ENCODE measurements at regions not wholly inside any gene's neighbourhood (a gene's known extent, or its start where the extent isn't known, plus 50 kb on each side); places are given as distances from the start of the nearest gene placed in this dataset.

DNA sequence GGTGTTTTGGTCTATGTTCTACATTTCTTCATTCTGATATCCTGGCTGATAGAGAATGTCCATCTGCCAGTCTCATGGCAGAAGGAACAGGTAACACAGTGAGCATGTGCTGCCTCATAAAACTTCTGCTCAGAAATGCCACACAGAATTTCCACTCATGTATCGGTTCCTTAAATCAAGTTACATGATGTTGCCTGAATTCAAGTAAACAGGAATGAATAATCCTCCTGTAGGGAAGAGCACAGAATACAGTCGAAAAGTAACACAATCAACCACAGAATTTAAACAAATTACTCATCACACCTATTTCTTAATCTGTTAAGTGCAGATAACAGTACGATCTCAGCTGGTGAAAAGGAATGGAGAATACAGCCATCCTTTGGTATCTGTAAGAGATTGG lies 74.7 kb downstream of the FAM217A start:
- DNase-seq, result no peak
- Mint-ChIP-seq H3K9me3 (no peaks in the 10 kb centered on the region), H3K27me3 (ENCODE audit: insufficient read depth) (no peaks in the 10 kb centered on the region), H3K36me3 (ENCODE audit: low read depth) (no peaks in the 10 kb centered on the region), H3K4me1 (ENCODE audit: low read depth) (peaks cover 12% of the 10 kb centered on the region), H3K4me3 (no peak overlapping the region), H3K27ac (no peak overlapping the region)
- TF ChIP-seq CTCF (IDR thresholded peaks at IDR 0.05), result no peak

DNA sequence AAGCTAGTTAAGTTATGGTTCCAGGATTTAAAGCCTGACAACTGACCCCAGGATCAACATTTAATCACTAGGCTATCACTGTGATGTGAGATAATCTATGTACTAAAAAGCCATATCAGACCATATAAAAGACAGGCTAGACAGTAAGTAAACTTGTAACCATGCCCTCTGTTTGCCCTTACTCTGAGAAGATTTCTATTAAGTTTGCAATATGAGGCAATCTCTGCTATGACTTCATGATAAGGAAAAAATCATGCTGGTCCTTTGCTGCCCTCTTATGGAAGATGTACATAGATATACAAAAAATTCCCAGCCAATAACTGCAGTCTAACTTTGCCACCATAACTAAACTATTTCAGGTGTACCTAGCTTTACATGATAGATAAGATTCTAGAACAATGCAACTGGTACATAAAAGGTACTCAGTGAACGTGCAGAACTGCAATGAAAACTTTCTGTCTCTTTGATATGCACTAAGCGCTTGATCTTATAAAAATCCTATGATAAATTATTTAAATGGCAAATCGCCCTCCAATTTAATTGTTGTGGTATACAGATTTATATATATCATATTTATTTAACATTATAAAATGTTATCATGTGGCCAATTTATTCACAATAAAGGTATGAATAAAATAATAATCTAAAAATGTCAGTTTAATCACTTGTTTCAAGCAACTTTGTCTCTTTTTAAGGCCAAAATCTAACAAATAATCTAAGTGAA lies 70.5 kb downstream of the FAM217A start:
- peaks cover 5% of the 10 kb centered on the region; the same call in 1 of the 2 replicates for H3K9me3 Mint-ChIP-seq
- H3K27me3 Mint-ChIP-seq (ENCODE audit: insufficient read depth), result no peaks in the 10 kb centered on the region
- peaks cover 12% of the 10 kb centered on the region for H3K36me3 Mint-ChIP-seq (ENCODE audit: low read depth)
- H3K4me1 Mint-ChIP-seq (ENCODE audit: low read depth), result peaks cover 24% of the 10 kb centered on the region
- H3K4me3 Mint-ChIP-seq, result no peak overlapping the region
- TF ChIP-seq CTCF (IDR thresholded peaks at IDR 0.05), result peak; percentile 80
- DNase-seq, result peak; percentile 89
- peak overlapping the region; percentile 69 for H3K27ac Mint-ChIP-seq

- peaks cover 5% of the 10 kb centered on the region; the same call in 1 of the 2 replicates for H3K9me3 Mint-ChIP-seq
- H3K4me1 Mint-ChIP-seq (ENCODE audit: low read depth), result peaks cover 24% of the 10 kb centered on the region
- no peaks in the 10 kb centered on the region for H3K27me3 Mint-ChIP-seq (ENCODE audit: insufficient read depth)
- peaks cover 21% of the 10 kb centered on the region for H3K36me3 Mint-ChIP-seq (ENCODE audit: low read depth)
- TF ChIP-seq CTCF (IDR thresholded peaks at IDR 0.05), result no peak
- peak overlapping the region; percentile 20; the same call in 1 of the 2 replicates for H3K27ac Mint-ChIP-seq
- H3K4me3 Mint-ChIP-seq, result no peak overlapping the region
- DNase-seq, result no peak
Observed at GRCh38 chr6:4009486-4009885, 69.5 kb downstream of the FAM217A start.

DNA sequence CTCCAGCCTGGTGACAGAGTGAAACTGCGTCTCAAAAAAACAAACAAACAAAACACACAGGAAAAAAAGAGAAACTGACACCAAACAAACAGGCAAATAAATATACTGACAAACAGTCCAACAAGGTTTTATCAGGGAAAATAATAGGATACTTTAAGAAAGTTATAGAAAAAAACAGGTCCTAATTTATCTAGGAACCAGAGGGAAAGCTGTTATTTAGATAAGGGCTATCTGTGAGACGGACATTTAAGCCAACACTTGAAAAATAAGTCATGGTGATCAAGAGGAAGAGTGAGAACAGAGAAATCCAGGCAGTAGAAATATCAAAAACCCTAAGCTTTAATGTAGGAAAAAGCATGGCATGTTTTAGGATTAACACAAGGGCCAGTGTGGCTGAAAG lies 68.9 kb downstream of the FAM217A start:
- H3K36me3 Mint-ChIP-seq (ENCODE audit: low read depth), result peaks cover 24% of the 10 kb centered on the region
- DNase-seq, result no peak
- no peak overlapping the region for H3K4me3 Mint-ChIP-seq
- H3K27ac Mint-ChIP-seq, result no peak overlapping the region
- no peaks in the 10 kb centered on the region for H3K27me3 Mint-ChIP-seq (ENCODE audit: insufficient read depth)
- no peak for TF ChIP-seq CTCF (IDR thresholded peaks at IDR 0.05)
- peaks cover 5% of the 10 kb centered on the region; the same call in 1 of the 2 replicates for H3K9me3 Mint-ChIP-seq
- H3K4me1 Mint-ChIP-seq (ENCODE audit: low read depth), result peaks cover 28% of the 10 kb centered on the region

- Mint-ChIP-seq H3K27ac (no peak overlapping the region), H3K36me3 (ENCODE audit: low read depth) (peaks cover 26% of the 10 kb centered on the region), H3K27me3 (ENCODE audit: insufficient read depth) (no peaks in the 10 kb centered on the region), H3K9me3 (peaks cover 5% of the 10 kb centered on the region; the same call in 1 of the 2 replicates), H3K4me1 (ENCODE audit: low read depth) (peaks cover 34% of the 10 kb centered on the region), H3K4me3 (no peak overlapping the region)
- no peak for DNase-seq
- no peak for TF ChIP-seq CTCF (IDR thresholded peaks at IDR 0.05)
Observed at GRCh38 chr6:4010689-4011090, 68.2 kb downstream of the FAM217A start.

All from HFFc6 (cell line).